ENCODE measurements at regions not wholly inside any gene's neighbourhood (a gene's known extent, or its start where the extent isn't known, plus 50 kb on each side); places are given as distances from the start of the nearest gene placed in this dataset.

- TF ChIP-seq, protein P1, sequence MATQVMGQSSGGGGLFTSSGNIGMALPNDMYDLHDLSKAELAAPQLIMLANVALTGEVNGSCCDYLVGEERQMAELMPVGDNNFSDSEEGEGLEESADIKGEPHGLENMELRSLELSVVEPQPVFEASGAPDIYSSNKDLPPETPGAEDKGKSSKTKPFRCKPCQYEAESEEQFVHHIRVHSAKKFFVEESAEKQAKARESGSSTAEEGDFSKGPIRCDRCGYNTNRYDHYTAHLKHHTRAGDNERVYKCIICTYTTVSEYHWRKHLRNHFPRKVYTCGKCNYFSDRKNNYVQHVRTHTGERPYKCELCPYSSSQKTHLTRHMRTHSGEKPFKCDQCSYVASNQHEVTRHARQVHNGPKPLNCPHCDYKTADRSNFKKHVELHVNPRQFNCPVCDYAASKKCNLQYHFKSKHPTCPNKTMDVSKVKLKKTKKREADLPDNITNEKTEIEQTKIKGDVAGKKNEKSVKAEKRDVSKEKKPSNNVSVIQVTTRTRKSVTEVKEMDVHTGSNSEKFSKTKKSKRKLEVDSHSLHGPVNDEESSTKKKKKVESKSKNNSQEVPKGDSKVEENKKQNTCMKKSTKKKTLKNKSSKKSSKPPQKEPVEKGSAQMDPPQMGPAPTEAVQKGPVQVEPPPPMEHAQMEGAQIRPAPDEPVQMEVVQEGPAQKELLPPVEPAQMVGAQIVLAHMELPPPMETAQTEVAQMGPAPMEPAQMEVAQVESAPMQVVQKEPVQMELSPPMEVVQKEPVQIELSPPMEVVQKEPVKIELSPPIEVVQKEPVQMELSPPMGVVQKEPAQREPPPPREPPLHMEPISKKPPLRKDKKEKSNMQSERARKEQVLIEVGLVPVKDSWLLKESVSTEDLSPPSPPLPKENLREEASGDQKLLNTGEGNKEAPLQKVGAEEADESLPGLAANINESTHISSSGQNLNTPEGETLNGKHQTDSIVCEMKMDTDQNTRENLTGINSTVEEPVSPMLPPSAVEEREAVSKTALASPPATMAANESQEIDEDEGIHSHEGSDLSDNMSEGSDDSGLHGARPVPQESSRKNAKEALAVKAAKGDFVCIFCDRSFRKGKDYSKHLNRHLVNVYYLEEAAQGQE (IDR thresholded peaks at IDR 0.05; ENCODE audit: low read depth, low read length) = no peak
- TF ChIP-seq TCF12 (IDR thresholded peaks at IDR 0.05) = no peak
Measured at GRCh38 chr4:58357947-58358346, 1247.8 kb upstream of the IGFBP7 start (continued).

DNA sequence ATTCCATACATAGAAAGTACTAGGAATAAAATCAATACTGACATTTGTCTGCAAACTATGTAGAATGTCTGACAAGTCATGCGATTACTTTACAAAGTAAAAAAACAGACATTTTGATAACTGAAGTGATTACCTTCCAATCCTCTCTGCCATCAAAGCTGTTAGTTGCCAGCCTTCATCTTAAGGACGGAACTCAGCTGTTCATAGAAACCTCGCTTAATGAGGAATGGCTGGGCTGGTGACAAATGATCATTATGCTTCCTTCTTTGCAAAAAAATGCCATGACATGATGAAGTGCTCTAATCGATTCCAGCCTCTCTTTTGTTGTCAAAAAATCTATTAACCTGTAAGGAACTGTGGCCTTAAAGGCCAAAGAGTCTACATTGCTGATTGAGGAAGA is 1214.9 kb upstream of the IGFBP7 start:
- Histone ChIP-seq H3K9me2 (no peaks in the 10 kb centered on the region), H3K4me1 (ENCODE audit: control insufficient read depth in 1 of 2, insufficient read depth in 2 of 2, low read depth in 1 of 2, low read length in 1 of 2) (no peaks in the 10 kb centered on the region), H3K4me3 (ENCODE audit: low read depth in 2 of 2, low read length in 1 of 2) (no peak overlapping the region), H2AFZ (ENCODE audit: low read depth) (no peak overlapping the region), H3K9me3 (no peaks in the 10 kb centered on the region; the same call in 1 of the 2 replicates), H3K27me3 (ENCODE audit: insufficient read depth) (no peaks in the 10 kb centered on the region), H3K27ac (ENCODE audit: low read depth in 2 of 2, low read length in 1 of 2) (no peak overlapping the region), H3F3A (replicated peaks; ENCODE audit: insufficient read depth) (no peaks in the 10 kb centered on the region), H4K20me1 (ENCODE audit: insufficient read depth) (no peaks in the 10 kb centered on the region), H3K36me3 (replicated peaks in 1 of 2; ENCODE audit: control insufficient read depth in 1 of 2, insufficient read depth in 2 of 2, low read length in 1 of 2) (no peaks in the 10 kb centered on the region), H3K79me2 (ENCODE audit: insufficient read depth) (no peaks in the 10 kb centered on the region), H3K4me2 (no peak overlapping the region), H3K9ac (no peak overlapping the region)
- DNase-seq = no peak
- WGBS (ENCODE audit: low lambda C conversion rate) = 37% methylated on average over 4 of the region's 4 CpGs
- POLR2A ChIA-PET = no interaction called here
- CTCF ChIA-PET = no interaction called here
- TF ChIP-seq, protein P1 (IDR thresholded peaks at IDR 0.05; ENCODE audit: low read depth, low read length) = no peak
- TF ChIP-seq EZH2phosphoT487 (IDR thresholded peaks at IDR 0.05; ENCODE audit: borderline replicate concordance, low read depth) (no peak), RFX5 (IDR thresholded peaks at IDR 0.05; ENCODE audit: low read length) (no peak), TEAD4 (IDR thresholded peaks at IDR 0.05; ENCODE audit: borderline replicate concordance, insufficient read depth) (no peak), MXI1 (IDR thresholded peaks at IDR 0.05; ENCODE audit: low read depth, low read length) (no peak)
- TF ChIP-seq, protein P2, sequence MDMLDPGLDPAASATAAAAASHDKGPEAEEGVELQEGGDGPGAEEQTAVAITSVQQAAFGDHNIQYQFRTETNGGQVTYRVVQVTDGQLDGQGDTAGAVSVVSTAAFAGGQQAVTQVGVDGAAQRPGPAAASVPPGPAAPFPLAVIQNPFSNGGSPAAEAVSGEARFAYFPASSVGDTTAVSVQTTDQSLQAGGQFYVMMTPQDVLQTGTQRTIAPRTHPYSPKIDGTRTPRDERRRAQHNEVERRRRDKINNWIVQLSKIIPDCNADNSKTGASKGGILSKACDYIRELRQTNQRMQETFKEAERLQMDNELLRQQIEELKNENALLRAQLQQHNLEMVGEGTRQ (IDR thresholded peaks at IDR 0.05; ENCODE audit: borderline replicate concordance, low read depth, low read length) = no peak

Data from SK-N-SH (cell line).